Glomerular visceral epithelial cell (primary cell): ENCODE measurements at regions not wholly inside any gene's neighbourhood (a gene's known extent, or its start where the extent isn't known, plus 50 kb on each side); places are given as distances from the start of the nearest gene placed in this dataset.

ENCODE experiments used
- DNase-seq: peaks from one replicate; pipeline ENCODE4 v3.0.0-alpha.2; 2016; ENCODE audit errors: extremely low spot score

DNA sequence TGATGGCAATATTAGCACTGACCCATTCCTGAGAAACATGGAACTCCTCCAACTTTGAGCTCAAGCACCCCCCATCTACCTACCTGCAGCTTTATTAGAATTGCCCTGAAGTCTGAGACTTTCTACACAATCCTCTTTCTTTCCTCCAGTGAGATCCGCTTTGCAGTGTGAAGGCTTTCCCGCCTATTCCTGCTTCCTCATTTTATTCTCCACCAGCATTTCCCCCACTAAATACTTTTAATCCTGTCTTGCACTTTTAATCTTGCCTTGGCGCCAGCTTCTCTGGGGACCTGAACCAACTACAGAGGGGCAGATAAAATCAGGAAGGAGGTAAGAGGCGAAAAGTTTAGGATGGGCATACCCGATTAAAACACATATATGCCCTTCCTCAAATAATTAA is 178.1 kb upstream of the PRDM1 start:
- no peak for DNase-seq

DNA sequence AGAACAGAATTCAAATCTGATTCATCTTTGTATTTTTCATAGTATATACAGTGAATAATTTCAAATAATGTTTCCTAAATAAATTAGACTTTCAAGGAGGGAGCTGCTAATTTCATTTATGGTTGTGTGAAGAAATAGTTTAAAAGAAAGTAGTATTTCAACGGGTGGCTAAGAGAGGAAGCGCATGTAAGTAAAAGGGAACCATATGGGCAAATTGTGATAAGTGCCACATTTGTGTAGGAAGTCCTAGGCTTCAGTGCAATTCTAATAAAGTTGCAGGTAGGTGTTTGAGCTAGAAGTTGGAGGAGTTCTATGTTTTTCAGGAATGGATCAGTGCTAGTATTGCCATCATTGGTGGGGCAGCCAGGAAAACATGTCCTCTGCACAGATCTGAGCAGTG is 178.8 kb upstream of the PRDM1 start:
- DNase-seq = no peak

DNA sequence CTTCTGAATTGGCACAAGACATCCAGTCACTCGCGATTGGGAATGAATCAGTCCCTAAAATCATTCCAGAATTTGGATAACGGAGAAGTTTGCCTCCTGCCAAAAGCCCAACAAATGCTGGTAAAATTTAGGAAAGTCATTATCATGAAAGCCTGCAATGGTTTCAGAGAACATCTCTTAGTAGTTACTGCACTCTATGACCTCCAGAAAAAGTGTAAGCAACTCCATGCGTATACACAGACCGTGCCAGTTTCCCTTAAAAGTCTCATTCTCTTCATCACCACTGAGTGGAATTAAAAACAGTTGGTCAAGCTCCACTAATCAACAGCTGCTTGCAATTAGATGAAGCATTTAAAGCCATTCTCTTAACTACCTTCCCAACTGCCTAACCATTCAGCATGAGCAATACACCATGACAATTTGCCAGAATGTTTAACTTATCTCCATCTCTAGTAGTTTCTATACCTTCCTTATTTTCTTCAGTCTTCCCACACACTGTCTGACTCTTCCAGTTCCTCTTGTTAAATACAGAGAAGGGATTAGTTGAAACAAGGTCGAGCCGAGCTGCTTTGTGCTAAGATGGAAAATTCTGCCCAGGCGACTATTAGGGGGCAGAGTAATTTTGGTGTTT is 183.6 kb upstream of the PRDM1 start:
- no peak for DNase-seq

GRCh38 chr6:105901583-105901982 is 184.6 kb upstream of the PRDM1 start:
- DNase-seq = no peak

- DNase-seq = no peak
Observed at GRCh38 chr6:105900125-105900937, 185.8 kb upstream of the PRDM1 start.

GRCh38 chr6:105898286-105898685 is 187.8 kb upstream of the PRDM1 start:
- peak; percentile 8 for DNase-seq

GRCh38 chr6:105897131-105897530 is 189.0 kb upstream of the PRDM1 start:
- DNase-seq = no peak

DNA sequence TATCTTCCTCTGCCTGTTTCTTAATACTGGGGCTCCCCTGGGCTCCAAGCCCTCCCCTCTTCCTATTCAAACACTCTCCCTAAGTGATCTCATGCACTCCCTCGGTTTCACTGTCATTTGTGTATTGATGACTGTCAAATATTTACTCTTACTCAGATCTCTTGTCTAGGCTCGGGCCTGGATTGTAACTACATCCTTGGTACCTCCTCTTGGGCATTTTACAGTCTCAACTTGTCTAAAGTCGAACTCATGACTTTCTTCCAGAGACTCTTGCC is 189.4 kb upstream of the PRDM1 start:
- DNase-seq = no peak

- DNase-seq = no peak
Observed at GRCh38 chr6:105896052-105896820, 189.9 kb upstream of the PRDM1 start.

GRCh38 chr6:105894556-105894955 is 191.6 kb upstream of the PRDM1 start:
- DNase-seq = no peak

GRCh38 chr6:105893741-105894140 is 192.4 kb upstream of the PRDM1 start:
- DNase-seq = no peak

DNA sequence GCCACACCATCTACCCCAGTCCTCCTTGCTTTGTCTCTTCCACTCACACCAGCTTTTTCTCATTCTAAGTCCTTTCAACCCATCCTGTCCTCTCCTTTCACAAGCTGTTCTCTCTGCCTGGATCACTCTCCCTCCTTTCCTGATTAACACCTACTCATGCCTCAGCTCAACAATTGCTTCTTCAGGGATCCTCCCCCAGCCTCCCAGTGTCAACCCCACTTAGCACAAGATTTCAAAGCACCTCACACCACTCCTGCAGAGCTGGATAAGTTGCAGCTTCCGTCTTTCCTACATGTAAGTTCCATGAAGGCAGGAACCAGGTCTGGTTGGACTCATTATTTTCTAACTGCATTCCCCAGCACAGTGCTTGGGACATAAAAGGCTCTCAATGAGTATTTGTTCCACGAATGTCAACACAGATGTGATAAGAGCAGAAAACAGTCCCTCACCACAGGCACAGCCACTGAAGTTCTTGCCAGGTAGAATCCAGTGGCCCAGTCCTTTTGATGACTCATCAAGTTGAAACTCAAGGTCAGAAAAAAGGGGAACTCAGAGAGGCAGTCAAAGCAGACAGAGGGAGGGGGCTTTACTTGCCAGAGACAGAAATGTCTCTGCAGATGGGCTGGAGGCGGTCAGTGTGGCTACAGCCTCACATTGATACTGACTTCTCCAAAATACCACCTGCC is 193.4 kb upstream of the PRDM1 start:
- DNase-seq = no peak

GRCh38 chr6:105890521-105891244 is 195.5 kb upstream of the PRDM1 start:
- DNase-seq = no peak

- no peak for DNase-seq
Observed at GRCh38 chr6:105889902-105890301, 196.2 kb upstream of the PRDM1 start.

- no peak for DNase-seq
Observed at GRCh38 chr6:105886814-105887544, 199.2 kb upstream of the PRDM1 start.

DNA sequence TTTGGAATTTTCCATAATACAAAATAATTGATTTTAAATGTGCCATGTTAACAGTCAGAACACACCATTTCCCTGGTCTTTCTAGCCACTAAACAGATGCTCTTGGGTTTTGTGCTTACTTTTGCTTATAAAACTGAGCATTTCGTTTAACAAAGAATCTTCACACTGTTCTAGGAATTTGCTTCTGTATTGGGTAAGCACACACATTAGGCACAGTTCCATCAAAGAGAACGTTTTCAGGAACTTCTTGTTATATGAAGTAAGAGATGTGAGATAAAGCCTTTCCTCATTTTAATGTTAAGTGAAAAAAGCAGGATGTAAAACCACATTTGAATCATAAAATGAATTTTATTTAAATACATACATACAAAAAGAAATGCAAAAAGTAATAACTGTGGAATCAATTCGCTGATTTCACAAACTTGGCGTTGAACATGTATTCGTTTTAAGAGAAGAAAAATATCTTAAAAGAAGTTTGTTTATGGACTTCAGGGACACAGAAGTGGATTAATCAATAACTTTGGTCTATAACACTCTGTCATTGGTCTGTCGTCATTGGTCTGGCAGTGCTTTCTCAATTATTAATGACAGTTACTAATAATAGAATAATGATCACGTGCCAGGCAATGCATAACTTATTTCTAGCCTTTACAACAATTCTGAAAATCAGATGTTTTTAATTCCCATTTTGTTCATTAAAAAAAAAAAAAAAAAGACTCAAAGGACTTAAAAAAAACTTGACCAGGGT is 199.9 kb upstream of the PRDM1 start:
- DNase-seq = no peak

- no peak for DNase-seq
Observed at GRCh38 chr6:105884426-105884825, 201.7 kb upstream of the PRDM1 start.

DNA sequence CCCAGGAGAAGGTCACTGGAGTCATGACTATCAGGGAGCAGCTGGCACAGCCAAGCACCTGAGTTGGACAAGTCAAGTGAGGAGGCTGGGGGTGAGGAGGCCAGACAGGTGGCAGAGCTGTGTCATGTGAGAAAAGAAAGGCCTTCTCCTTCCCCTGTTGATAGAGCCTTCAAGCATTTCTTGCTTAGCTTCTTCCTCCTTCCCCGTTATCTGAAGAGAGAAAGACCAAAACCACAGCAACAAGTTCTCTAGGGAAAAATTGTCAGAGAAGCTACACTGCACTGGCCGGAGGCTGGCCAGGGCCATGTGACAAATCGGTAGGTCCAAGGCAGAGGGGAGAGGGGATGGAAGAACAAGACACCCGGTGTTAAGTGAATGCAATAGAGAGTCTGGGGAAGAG is 202.1 kb upstream of the PRDM1 start:
- DNase-seq = no peak

GRCh38 chr6:105882828-105883227 is 203.3 kb upstream of the PRDM1 start:
- no peak for DNase-seq

DNA sequence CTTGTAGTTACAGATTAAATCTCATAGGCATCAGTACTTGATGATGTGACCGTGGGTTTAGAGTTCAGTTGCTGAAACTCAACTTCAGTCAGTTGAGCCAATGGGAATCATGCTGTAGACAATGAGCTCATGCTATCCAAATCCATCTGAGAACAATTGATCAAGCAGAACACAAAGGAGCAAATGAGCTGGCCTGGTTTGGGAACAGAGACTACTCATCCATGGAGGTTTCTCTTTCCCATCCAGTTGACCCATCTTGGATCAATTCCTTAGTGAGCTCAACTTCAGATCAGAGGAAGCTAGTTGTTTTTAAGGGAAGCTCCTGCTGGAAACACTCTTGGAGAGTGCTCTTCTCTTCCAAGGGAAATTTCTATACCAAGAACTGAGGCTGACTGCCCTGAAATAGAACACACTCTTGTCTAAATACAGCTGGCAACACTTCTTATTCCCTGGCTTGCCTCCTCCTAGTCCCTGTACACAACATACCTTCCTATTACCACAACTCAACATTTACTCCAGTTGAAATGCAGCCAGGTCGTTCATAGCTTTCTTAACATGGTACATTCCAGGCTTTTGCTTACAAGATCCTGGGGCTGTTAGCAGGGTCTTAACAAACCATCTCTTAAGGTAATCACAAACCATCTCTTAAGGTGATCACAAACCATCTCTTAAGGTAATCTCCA is 203.9 kb upstream of the PRDM1 start:
- DNase-seq = no peak
